ENCODE measurements at regions not wholly inside any gene's neighbourhood (a gene's known extent, or its start where the extent isn't known, plus 50 kb on each side); places are given as distances from the start of the nearest gene placed in this dataset.

DNA sequence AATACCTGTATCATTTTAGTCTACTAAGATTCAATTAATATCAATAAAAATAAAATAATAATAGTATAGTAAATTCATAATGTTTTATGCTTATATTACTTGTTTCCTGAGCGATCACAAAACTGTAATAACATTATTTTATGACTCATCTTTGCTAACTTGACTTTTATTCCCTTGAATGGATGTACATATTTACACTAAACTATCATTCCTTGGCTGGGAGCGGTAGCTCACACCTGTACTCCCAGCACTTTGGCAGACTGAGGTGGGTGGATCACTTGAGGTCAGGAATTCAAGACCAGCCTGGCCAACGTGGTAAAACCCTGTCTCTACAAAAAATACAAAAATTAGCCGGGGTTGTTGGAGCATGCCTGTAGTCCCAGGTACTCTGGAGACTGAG, 104.0 kb upstream of the SLC34A2 start:
- TF ChIP-seq, protein P1, sequence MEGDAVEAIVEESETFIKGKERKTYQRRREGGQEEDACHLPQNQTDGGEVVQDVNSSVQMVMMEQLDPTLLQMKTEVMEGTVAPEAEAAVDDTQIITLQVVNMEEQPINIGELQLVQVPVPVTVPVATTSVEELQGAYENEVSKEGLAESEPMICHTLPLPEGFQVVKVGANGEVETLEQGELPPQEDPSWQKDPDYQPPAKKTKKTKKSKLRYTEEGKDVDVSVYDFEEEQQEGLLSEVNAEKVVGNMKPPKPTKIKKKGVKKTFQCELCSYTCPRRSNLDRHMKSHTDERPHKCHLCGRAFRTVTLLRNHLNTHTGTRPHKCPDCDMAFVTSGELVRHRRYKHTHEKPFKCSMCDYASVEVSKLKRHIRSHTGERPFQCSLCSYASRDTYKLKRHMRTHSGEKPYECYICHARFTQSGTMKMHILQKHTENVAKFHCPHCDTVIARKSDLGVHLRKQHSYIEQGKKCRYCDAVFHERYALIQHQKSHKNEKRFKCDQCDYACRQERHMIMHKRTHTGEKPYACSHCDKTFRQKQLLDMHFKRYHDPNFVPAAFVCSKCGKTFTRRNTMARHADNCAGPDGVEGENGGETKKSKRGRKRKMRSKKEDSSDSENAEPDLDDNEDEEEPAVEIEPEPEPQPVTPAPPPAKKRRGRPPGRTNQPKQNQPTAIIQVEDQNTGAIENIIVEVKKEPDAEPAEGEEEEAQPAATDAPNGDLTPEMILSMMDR (conservative IDR thresholded peaks at IDR 0.05 in 1 of 2, IDR thresholded peaks at IDR 0.05 in 1 of 2; ENCODE audit: extremely low read depth in 1 of 2, insufficient read depth in 1 of 2, low read depth in 1 of 2, low read length in 2 of 2): no peak
- no peak for TF ChIP-seq EZH2 (IDR thresholded peaks at IDR 0.05; ENCODE audit: borderline replicate concordance, low read length)
